HCT116 (cell line): ENCODE measurements at regions not wholly inside any gene's neighbourhood (a gene's known extent, or its start where the extent isn't known, plus 50 kb on each side); places are given as distances from the start of the nearest gene placed in this dataset.
A peak's percentile ranks its signal among the peaks of the same experiment; 100 is the strongest.

Source experiments
- EGR1 ChIP-seq: IDR thresholded peaks from 2 replicates; pipeline ENCODE4 v1.6.1; 2012; ENCODE audit warnings: low read depth
- EZH2 ChIP-seq: fragments of 200-600 bp; sonication (generic); IDR thresholded peaks from 2 replicates; pipeline ENCODE4 v1.6.1; 2017; ENCODE audit warnings: antibody characterized with exemption, mixed run types
- JUND ChIP-seq: IDR thresholded peaks from 2 replicates; pipeline ENCODE4 v1.6.1; 2012
- POLR2A ChIP-seq: IDR thresholded peaks from 2 replicates; pipeline ENCODE4 v1.7.0; 2011; ENCODE audit warnings: borderline replicate concordance; ENCODE audit not compliant: insufficient read depth, insufficient read length; ENCODE audit errors: extremely low read depth
- POLR2AphosphoS5 ChIP-seq: IDR thresholded peaks from 2 replicates; pipeline ENCODE4 v1.6.1; 2011; ENCODE audit warnings: mild to moderate bottlenecking, low read depth, low read length, moderate library complexity
- RAD21 ChIP-seq: IDR thresholded peaks from 2 replicates; pipeline ENCODE4 v1.6.1; 2012; ENCODE audit warnings: low read depth, mild to moderate bottlenecking
- YY1 ChIP-seq: IDR thresholded peaks from 2 replicates; pipeline ENCODE4 v1.6.1; 2011; ENCODE audit warnings: low read length, low read depth, moderate library complexity, mild to moderate bottlenecking; ENCODE audit not compliant: insufficient replicate concordance; ENCODE audit errors: extremely low read depth
- ZFX ChIP-seq: fragments of 450-650 bp; IDR thresholded peaks from 2 replicates; pipeline ENCODE4 v1.6.1; 2017
- TF ChIP-seq, protein P1 (sequence below), 3 experiments: fragments of 200-600 bp in 1 of 3; sonication (generic) in 1 of 3; IDR thresholded peaks in 2 of 3; conservative IDR thresholded peaks in 1 of 3; 2 replicates each; pipeline ENCODE4 v1.5.1; 2012 to 2017; ENCODE audit warnings: low read depth in 2 of 3, low read length in 2 of 3, antibody characterized with exemption in 1 of 3, borderline replicate concordance in 1 of 3, control low read depth in 1 of 3, mild to moderate bottlenecking in 1 of 3, mixed read lengths in 1 of 3, mixed run types in 1 of 3, moderate library complexity in 1 of 3; ENCODE audit not compliant: insufficient read depth in 1 of 3
- TF ChIP-seq, protein P2 (sequence below): IDR thresholded peaks from 2 replicates; pipeline ENCODE4 v1.6.1; 2012
- TF ChIP-seq, protein P3 (sequence below): IDR thresholded peaks from 2 replicates; pipeline ENCODE4 v1.6.1; 2012; ENCODE audit warnings: low read depth

DNA sequence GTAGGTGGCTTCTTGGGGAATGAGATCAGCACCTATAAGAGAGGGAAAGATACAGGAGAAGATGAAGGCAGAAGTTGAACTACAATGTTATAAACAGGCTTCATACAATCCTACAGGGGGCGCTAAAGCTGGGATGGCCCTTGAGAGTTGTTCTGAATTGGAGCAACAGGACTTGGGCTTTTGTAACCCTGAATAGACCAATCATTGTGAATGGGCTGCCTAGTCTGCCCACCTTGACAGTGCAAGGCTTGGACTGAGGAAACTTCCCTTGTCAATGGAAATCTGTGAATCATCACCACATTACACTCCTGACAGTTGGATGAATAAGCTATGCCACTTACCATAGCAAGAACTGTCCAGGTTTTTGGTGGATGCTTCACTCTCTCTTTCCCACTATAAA, 306.1 kb downstream of the KCNC2 start:
- TF ChIP-seq EZH2 (no peak), POLR2A (no peak), EGR1 (no peak), RAD21 (peak; percentile 11; the same call in 1 of the 2 replicates), POLR2AphosphoS5 (no peak), YY1 (no peak), JUND (no peak), ZFX (no peak)
- TF ChIP-seq, protein P1, sequence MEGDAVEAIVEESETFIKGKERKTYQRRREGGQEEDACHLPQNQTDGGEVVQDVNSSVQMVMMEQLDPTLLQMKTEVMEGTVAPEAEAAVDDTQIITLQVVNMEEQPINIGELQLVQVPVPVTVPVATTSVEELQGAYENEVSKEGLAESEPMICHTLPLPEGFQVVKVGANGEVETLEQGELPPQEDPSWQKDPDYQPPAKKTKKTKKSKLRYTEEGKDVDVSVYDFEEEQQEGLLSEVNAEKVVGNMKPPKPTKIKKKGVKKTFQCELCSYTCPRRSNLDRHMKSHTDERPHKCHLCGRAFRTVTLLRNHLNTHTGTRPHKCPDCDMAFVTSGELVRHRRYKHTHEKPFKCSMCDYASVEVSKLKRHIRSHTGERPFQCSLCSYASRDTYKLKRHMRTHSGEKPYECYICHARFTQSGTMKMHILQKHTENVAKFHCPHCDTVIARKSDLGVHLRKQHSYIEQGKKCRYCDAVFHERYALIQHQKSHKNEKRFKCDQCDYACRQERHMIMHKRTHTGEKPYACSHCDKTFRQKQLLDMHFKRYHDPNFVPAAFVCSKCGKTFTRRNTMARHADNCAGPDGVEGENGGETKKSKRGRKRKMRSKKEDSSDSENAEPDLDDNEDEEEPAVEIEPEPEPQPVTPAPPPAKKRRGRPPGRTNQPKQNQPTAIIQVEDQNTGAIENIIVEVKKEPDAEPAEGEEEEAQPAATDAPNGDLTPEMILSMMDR (IDR thresholded peaks at IDR 0.05 in 2 of 3, conservative IDR thresholded peaks at IDR 0.05 in 1 of 3; ENCODE audit: borderline replicate concordance in 1 of 3, insufficient read depth in 1 of 3, low read depth in 2 of 3, low read length in 2 of 3): peak; percentile 7 to 68 (median 62); a peak in 4 of 6 replicates
- TF ChIP-seq, protein P2, sequence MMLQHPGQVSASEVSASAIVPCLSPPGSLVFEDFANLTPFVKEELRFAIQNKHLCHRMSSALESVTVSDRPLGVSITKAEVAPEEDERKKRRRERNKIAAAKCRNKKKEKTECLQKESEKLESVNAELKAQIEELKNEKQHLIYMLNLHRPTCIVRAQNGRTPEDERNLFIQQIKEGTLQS: no peak
- TF ChIP-seq, protein P3, sequence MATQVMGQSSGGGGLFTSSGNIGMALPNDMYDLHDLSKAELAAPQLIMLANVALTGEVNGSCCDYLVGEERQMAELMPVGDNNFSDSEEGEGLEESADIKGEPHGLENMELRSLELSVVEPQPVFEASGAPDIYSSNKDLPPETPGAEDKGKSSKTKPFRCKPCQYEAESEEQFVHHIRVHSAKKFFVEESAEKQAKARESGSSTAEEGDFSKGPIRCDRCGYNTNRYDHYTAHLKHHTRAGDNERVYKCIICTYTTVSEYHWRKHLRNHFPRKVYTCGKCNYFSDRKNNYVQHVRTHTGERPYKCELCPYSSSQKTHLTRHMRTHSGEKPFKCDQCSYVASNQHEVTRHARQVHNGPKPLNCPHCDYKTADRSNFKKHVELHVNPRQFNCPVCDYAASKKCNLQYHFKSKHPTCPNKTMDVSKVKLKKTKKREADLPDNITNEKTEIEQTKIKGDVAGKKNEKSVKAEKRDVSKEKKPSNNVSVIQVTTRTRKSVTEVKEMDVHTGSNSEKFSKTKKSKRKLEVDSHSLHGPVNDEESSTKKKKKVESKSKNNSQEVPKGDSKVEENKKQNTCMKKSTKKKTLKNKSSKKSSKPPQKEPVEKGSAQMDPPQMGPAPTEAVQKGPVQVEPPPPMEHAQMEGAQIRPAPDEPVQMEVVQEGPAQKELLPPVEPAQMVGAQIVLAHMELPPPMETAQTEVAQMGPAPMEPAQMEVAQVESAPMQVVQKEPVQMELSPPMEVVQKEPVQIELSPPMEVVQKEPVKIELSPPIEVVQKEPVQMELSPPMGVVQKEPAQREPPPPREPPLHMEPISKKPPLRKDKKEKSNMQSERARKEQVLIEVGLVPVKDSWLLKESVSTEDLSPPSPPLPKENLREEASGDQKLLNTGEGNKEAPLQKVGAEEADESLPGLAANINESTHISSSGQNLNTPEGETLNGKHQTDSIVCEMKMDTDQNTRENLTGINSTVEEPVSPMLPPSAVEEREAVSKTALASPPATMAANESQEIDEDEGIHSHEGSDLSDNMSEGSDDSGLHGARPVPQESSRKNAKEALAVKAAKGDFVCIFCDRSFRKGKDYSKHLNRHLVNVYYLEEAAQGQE: no peak
